K562 (cell line): ENCODE measurements at regions not wholly inside any gene's neighbourhood (a gene's known extent, or its start where the extent isn't known, plus 50 kb on each side); places are given as distances from the start of the nearest gene placed in this dataset.
A peak's percentile ranks its signal among the peaks of the same experiment; 100 is the strongest.

Experiments
- ATAC-seq: fragments of 200-7000 bp; cut with Tn5 transposase; 3 replicates; pipeline ENCODE4 v1.9.1; 2020; ENCODE audit warnings: moderate library complexity
- BruUV-seq: library from RNA; stranded (reverse); fragments of 400-500 nt; replicated peaks from 2 replicates; lab custom pipeline; 2021; lab: Mats Ljungman, UMichigan
- CTCF ChIA-PET: fragments of 300-600 bp; formaldehyde crosslinking; extraction: SDS; loops from one replicate; lab custom pipeline; 2021; ENCODE audit warnings: low intra/inter-chr PET ratio; lab: Yijun Ruan, JAX
- POLR2A ChIA-PET: fragments of 300-600, 350-650 bp; sonication (Branson Sonifier 250); formaldehyde crosslinking; extraction: SDS; loops from one replicate; lab custom pipeline; 2021; ENCODE audit warnings: antibody characterized with exemption, inconsistent platforms; lab: Yijun Ruan, JAX
- DNase-seq, 4 experiments: peaks; one replicate each; pipeline versions ENCODE4 v3.0.0 to v3.0.0-alpha.2; 2011 to 2018; ENCODE audit warnings: low spot score in 3 of 4, mixed read lengths in 3 of 4; ENCODE audit errors: extremely low read depth in 1 of 4
- FAIRE-seq: peaks from 2 replicates; lab custom pipeline; 2011; peaks lifted over from hg19 to GRCh38; lab: Jason Lieb, UNC
- H2AFZ ChIP-seq: 2 replicates; pipeline ENCODE4 v1.6.0; 2011; ENCODE audit warnings: low read depth, low read length, control low read depth, inconsistent platforms
- H3K27ac ChIP-seq: fragments of 200-600 bp; 3 replicates; pipeline ENCODE4 v1.8.0; 2011; ENCODE audit warnings: low read depth, mild to moderate bottlenecking, control low read depth, inconsistent platforms, low read length, moderate library complexity, mixed read lengths; ENCODE audit errors: extremely low read depth
- H3K27me3 ChIP-seq, 2 experiments: fragments of 300-600 bp in 1 of 2; 2 replicates in 1 of 2; 3 replicates in 1 of 2; pipeline versions ENCODE4 v1.6.0 to v1.8.0; 2011; ENCODE audit warnings: inconsistent platforms in 2 of 2, low read length in 2 of 2, mild to moderate bottlenecking in 1 of 2, mixed read lengths in 1 of 2, moderate library complexity in 1 of 2; ENCODE audit not compliant: control insufficient read depth in 2 of 2, insufficient read depth in 2 of 2
- H3K36me3 ChIP-seq: fragments of 300-600 bp; 3 replicates; pipeline ENCODE4 v1.8.0; 2011; ENCODE audit warnings: mild to moderate bottlenecking, low read length, inconsistent platforms; ENCODE audit not compliant: control insufficient read depth, insufficient read depth
- H3K4me1 ChIP-seq, 2 experiments: fragments of 200-600 bp in 1 of 2; replicated peaks in 1 of 2; 2 replicates in 1 of 2; 3 replicates in 1 of 2; pipeline versions ENCODE4 v1.5.1 to v1.8.0; 2011; ENCODE audit warnings: inconsistent platforms in 2 of 2, low read length in 2 of 2, mild to moderate bottlenecking in 1 of 2, mixed read lengths in 1 of 2, moderate library complexity in 1 of 2; ENCODE audit not compliant: control insufficient read depth in 2 of 2, insufficient read depth in 2 of 2
- H3K4me2 ChIP-seq: 2 replicates; pipeline ENCODE4 v1.6.1; 2011; ENCODE audit warnings: low read length, control low read depth, inconsistent platforms, mixed read lengths; ENCODE audit not compliant: insufficient read depth
- H3K4me3 ChIP-seq: fragments of 200-600 bp; sonication (generic), shearing (Covaris generic); 2 replicates; pipeline ENCODE4 v1.5.1; 2016; ENCODE audit warnings: control low read depth, inconsistent platforms
- H3K79me2 ChIP-seq: fragments of 200-600 bp; 3 replicates; pipeline ENCODE4 v1.8.0; 2011; ENCODE audit warnings: low read length, inconsistent platforms; ENCODE audit not compliant: control insufficient read depth, insufficient read depth
- H3K9ac ChIP-seq, 2 experiments: 2 replicates each; pipeline versions ENCODE4 v1.6.0 to v1.6.1; 2011; ENCODE audit warnings: low read depth in 2 of 2, low read length in 2 of 2, control low read depth in 1 of 2, inconsistent platforms in 1 of 2, mild to moderate bottlenecking in 1 of 2, mixed read lengths in 1 of 2; ENCODE audit not compliant: insufficient read depth in 1 of 2
- H3K9me1 ChIP-seq: one replicate; pipeline ENCODE4 v1.6.0; 2011; ENCODE audit warnings: inconsistent platforms, mild to moderate bottlenecking, low read length, moderate library complexity; ENCODE audit not compliant: control insufficient read depth, insufficient read depth
- H3K9me3 ChIP-seq: replicated peaks from 2 replicates; pipeline ENCODE4 v1.5.1; 2011; ENCODE audit warnings: low read depth, low read length, inconsistent platforms; ENCODE audit not compliant: control insufficient read depth, insufficient read depth
- H4K20me1 ChIP-seq: replicated peaks from 2 replicates; pipeline ENCODE4 v1.6.1; 2011; ENCODE audit warnings: low read length, inconsistent platforms, mixed read lengths; ENCODE audit not compliant: control insufficient read depth, insufficient read depth
- HNRNPK ChIP-seq: fragments of 200-400 bp; formaldehyde crosslinking; IDR thresholded peaks from one replicate; pipeline ENCODE4 v1.6.1; 2018; ENCODE audit warnings: mild to moderate bottlenecking, low read depth, low read length; ENCODE audit not compliant: poor library complexity, severe bottlenecking
- JUN ChIP-seq, 2 experiments: sonication (generic) in 1 of 2; formaldehyde crosslinking in 1 of 2; IDR thresholded peaks; 2 replicates each; pipeline versions ENCODE4 v1.6.1 to v1.8.0; 2012 to 2022; ENCODE audit warnings: borderline replicate concordance in 2 of 2, mild to moderate bottlenecking in 2 of 2, improper control_type of control experiment in 1 of 2, low read depth in 1 of 2, low read length in 1 of 2, missing genetic modification reagents in 1 of 2
- LARP7 ChIP-seq: fragments of 450-650 bp; IDR thresholded peaks from 2 replicates; pipeline ENCODE4 v1.6.1; 2016
- PHF20 ChIP-seq: fragments of 450-650 bp; IDR thresholded peaks from 2 replicates; pipeline ENCODE4 v1.6.1; 2018; ENCODE audit not compliant: partially characterized antibody
- SETDB1 ChIP-seq: IDR thresholded peaks from one replicate; pipeline ENCODE4 v1.6.1; 2012; ENCODE audit warnings: low read length, control low read depth, inconsistent platforms
- TAL1 ChIP-seq: fragments of 450-650 bp; IDR thresholded peaks from 2 replicates; pipeline ENCODE4 v1.6.1; 2016; ENCODE audit warnings: mild to moderate bottlenecking
- WGBS: fragments of 100-300 bp; shearing (Covaris generic); methylation state at CpG from one replicate; pipeline ENCODE4 v1.1.6; 2016; ENCODE audit warnings: low coverage, mixed read lengths; ENCODE audit not compliant: insufficient coverage; ENCODE audit errors: missing lambda C conversion rate; 5-methylcytosine and 5-hydroxymethylcytosine counted together
- in situ Hi-C: fragments of 300-500 bp; cut with MboI; formaldehyde crosslinking; loops from 4 replicates; pipeline ENCODE4 v1.15.0; 2018; ENCODE audit warnings: inconsistent platforms, mixed read lengths
- intact Hi-C: fragments of 100-400 bp; cut with micrococcal nuclease; formaldehyde crosslinking; loops from 2 replicates; pipeline ENCODE4 v1.14.2; 2022

GRCh38 chr14:22432348-22432976 is 156.6 kb downstream of the DAD1 start:
- H3K4me3 ChIP-seq, result no peak overlapping the region
- TF ChIP-seq PHF20 (no peak), TAL1 (no peak), SETDB1 (no peak), JUN (IDR thresholded peaks at IDR 0.05; ENCODE audit: borderline replicate concordance, low read depth, low read length) (no peak), JUN (CRISPR knock-in tag; IDR thresholded peaks at IDR 0.05; ENCODE audit: borderline replicate concordance) (no peak), HNRNPK (no peak), LARP7 (no peak)
- ChIA-PET CTCF (no interaction called here), POLR2A (no interaction called here)
- H3K79me2 ChIP-seq, result no peaks in the 10 kb centered on the region
- no peaks in the 10 kb centered on the region for H3K9me3 ChIP-seq
- H3K27ac ChIP-seq, result no peak overlapping the region
- no peaks in the 10 kb centered on the region for H3K36me3 ChIP-seq
- no peaks in the 10 kb centered on the region for H3K9me1 ChIP-seq
- no peak overlapping the region for H3K9ac ChIP-seq
- no peak overlapping the region for H2AFZ ChIP-seq
- in situ Hi-C loops (no loop called here), intact Hi-C loops (loop anchor here (5.0 kb wide), 1 partner anchor 40 kb away; no protein-coding TSS in a partner anchor)
- ATAC-seq, result no peak
- peaks cover 0 to 12% of the 10 kb centered on the region in 2 experiments; a peak in 4 of 5 replicates for H3K4me1 ChIP-seq
- H3K4me2 ChIP-seq, result no peak overlapping the region
- no peaks in the 10 kb centered on the region for H4K20me1 ChIP-seq
- BruUV-seq, result no TSS peak
- FAIRE-seq, result peak; percentile 35
- H3K27me3 ChIP-seq, result no peaks in the 10 kb centered on the region; a peak in 1 of 5 replicates
- DNase-seq, result peak in 1 of 4 experiments; percentile 20
- WGBS, result 10% methylated on average over 4 of the region's 4 CpGs
